GM12873 (cell line): ENCODE measurements at regions not wholly inside any gene's neighbourhood (a gene's known extent, or its start where the extent isn't known, plus 50 kb on each side); places are given as distances from the start of the nearest gene placed in this dataset.

Experiments
- CTCF ChIP-seq: IDR thresholded peaks from 2 replicates; pipeline ENCODE4 v1.5.1; 2012; ENCODE audit warnings: low read depth, mild to moderate bottlenecking, moderate library complexity, low read length, control low read depth; ENCODE audit not compliant: insufficient read depth; ENCODE audit errors: missing control alignments

GRCh38 chr17:79385962-79386563, 224.8 kb downstream of the RBFOX3 start:
- TF ChIP-seq CTCF, result no peak

- TF ChIP-seq CTCF, result no peak
Observed at GRCh38 chr17:79382313-79382712, 228.5 kb downstream of the RBFOX3 start.

- no peak for TF ChIP-seq CTCF
Observed at GRCh38 chr17:79379700-79380445, 231.0 kb downstream of the RBFOX3 start.

DNA sequence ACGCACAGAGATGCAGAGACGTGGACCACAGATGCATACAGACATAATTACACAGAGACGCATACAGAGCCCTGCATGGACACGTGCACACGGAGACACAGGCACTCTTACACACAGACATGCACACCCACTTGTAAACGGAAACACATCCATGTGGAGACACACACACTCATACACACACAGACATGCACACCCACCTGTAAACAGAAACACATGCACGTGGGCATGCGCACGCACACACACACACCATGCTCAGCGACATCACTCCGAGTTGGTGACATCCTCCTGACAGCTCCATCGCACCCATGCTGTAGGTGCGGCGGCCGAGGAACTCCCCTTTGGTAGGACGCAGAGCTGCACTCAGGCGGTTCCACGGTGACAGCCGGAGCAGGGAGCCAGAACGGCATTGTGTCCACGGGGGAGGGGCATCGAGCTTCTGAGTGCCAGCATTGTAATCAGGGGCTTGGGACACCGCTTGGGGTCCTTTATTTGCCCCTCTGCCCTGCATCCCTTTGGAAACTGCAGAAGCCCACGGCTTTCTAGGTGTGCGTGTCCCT, 233.5 kb downstream of the RBFOX3 start:
- no peak for TF ChIP-seq CTCF

GRCh38 chr17:79374807-79375206, 236.0 kb downstream of the RBFOX3 start:
- TF ChIP-seq CTCF, result no peak

DNA sequence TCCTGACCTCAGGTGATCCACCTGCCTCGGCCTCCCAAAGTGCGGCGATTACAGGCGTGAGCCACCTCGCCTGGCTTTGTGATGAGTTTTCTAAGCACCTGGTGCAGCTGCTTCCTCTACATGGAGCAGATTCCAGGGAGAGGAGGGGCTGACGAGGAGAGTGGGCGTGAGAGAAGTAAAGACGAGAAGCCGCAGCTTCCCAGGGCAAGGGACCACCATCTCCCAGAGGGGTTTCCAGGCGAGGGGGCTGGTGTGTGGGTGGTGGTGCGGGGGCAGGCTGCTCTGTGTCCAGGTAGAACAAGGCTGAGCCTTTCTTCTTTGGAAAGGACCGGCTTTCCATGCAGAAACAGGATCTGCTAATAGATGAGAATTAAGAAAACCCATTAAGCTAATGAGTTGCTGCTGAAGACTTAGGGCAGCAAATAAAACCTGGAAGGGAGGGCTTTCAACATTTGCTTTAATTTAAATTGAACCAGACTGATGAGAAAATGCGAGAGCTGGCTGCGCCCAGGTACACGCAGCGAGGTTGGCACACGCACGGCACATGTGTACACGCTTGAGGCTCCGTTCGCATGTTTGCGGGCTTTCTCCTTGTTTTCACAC, 236.7 kb downstream of the RBFOX3 start:
- no peak for TF ChIP-seq CTCF

DNA sequence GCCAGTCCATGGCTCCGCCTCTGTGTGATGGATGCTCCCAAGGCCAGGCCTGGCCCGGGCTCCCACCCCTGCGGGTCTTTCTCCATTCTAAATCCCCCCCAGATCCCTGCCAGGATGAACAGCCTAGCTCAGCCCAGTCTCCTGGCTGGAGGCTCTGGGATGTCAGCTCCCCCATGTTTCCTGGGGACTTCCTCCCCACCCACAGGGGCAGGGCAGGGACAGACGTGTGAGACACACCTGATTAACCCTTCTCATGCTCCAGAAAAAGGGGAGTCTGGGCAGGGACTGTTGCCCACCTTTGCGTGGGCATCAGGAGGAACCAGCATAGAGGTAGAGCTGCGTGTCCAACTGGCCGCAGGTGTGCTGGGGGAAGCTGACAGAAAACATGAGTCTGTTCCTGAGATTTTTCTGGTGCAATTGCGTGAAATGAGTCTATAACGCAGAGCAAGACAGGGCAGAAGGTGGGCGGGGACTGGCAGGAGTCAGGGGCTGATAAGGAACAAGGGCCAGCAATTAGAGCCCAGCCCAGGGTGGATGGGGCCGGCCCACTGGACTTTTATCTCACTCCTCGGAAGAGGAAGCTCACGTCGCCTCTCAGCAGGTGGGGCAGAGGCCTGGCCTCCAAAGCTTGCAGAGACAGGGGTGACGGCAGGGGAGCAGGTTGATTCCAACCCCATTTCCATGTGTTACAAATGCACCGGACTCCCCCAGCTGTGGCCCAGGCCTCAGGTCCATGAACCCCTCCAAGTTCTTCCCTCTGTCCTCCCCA, 238.2 kb downstream of the RBFOX3 start:
- TF ChIP-seq CTCF, result no peak
